Kidney epithelial cell (primary cell): ENCODE measurements at regions not wholly inside any gene's neighbourhood (a gene's known extent, or its start where the extent isn't known, plus 50 kb on each side); places are given as distances from the start of the nearest gene placed in this dataset.
"Not testable (repeated sequence)": the region's sequence is repeated elsewhere in the genome, so short reads cannot be mapped to it uniquely, and the experiment has no call there.

Experiments used
- DNase-seq: peaks from one replicate; pipeline ENCODE4 v3.0.0-alpha.2; 2010; ENCODE audit warnings: low read depth
- H3K27me3 ChIP-seq: 2 replicates; pipeline ENCODE4 v1.6.0; 2011; ENCODE audit warnings: low read length; ENCODE audit not compliant: control insufficient read depth, insufficient read depth
- H3K36me3 ChIP-seq: 2 replicates; pipeline ENCODE4 v1.5.1; 2011; ENCODE audit warnings: low read length; ENCODE audit not compliant: control insufficient read depth, insufficient read depth
- H3K4me3 ChIP-seq: 2 replicates; pipeline ENCODE4 v1.5.1; 2011; ENCODE audit warnings: low read depth, mild to moderate bottlenecking, control low read depth, low read length
- CTCF ChIP-seq: IDR thresholded peaks from 2 replicates; pipeline ENCODE4 v1.5.1; 2011; ENCODE audit warnings: mild to moderate bottlenecking, moderate library complexity, low read length, control low read depth, inconsistent platforms; ENCODE audit not compliant: insufficient read depth, poor library complexity, severe bottlenecking

- H3K27me3 ChIP-seq, result no peaks in the 10 kb centered on the region
- no peak overlapping the region for H3K4me3 ChIP-seq
- peak; percentile 77 for DNase-seq
- TF ChIP-seq CTCF, result no peak
- no peaks in the 10 kb centered on the region for H3K36me3 ChIP-seq
These were observed 69.6 kb upstream of the FAM174B start for GRCh38 chr15:92725171-92725570.

- Histone ChIP-seq H3K27me3 (no peaks in the 10 kb centered on the region), H3K4me3 (no peak overlapping the region), H3K36me3 (no peaks in the 10 kb centered on the region)
- DNase-seq, result no peak
- no peak for TF ChIP-seq CTCF
These were observed 72.7 kb upstream of the FAM174B start for GRCh38 chr15:92728266-92728665.

- DNase-seq, result no peak
- TF ChIP-seq CTCF, result no peak
- H3K27me3 ChIP-seq, result no peaks in the 10 kb centered on the region
- H3K36me3 ChIP-seq, result no peaks in the 10 kb centered on the region
- peak overlapping the region; percentile 46 for H3K4me3 ChIP-seq
These were observed 77.7 kb upstream of the FAM174B start for GRCh38 chr15:92733090-92733933.

GRCh38 chr15:92733934-92734521 lies 78.5 kb upstream of the FAM174B start:
- TF ChIP-seq CTCF, result no peak
- no peaks in the 10 kb centered on the region for H3K27me3 ChIP-seq
- no peak for DNase-seq

GRCh38 chr15:92739246-92739645 lies 83.7 kb upstream of the FAM174B start:
- not testable (repeated sequence) for DNase-seq, H3K4me3 ChIP-seq, H3K27me3 ChIP-seq, H3K36me3 ChIP-seq

More at GRCh38 chr15:92733934-92734521, 78.5 kb upstream of the FAM174B start:
- peak overlapping the region; percentile 46 for H3K4me3 ChIP-seq
- no peaks in the 10 kb centered on the region for H3K36me3 ChIP-seq

- TF ChIP-seq CTCF, result no peak
- H3K4me3 ChIP-seq, result no peak overlapping the region
- no peak for DNase-seq
- no peaks in the 10 kb centered on the region for H3K27me3 ChIP-seq
- H3K36me3 ChIP-seq, result no peaks in the 10 kb centered on the region
These were observed 90.3 kb upstream of the FAM174B start for GRCh38 chr15:92745845-92746271.
